ENCODE measurements at regions not wholly inside any gene's neighbourhood (a gene's known extent, or its start where the extent isn't known, plus 50 kb on each side); places are given as distances from the start of the nearest gene placed in this dataset.

- no peak for TF ChIP-seq CTCF (IDR thresholded peaks at IDR 0.05; ENCODE audit: poor library complexity, severe bottlenecking)
- ATAC-seq (ENCODE audit: low read depth), result 0 out of 3 replicates have a peak, but pooled peaks have one; percentile 38
Observed at GRCh38 chr9:129262261-129262660, 84.2 kb upstream of the IER5L start.

GRCh38 chr9:129259375-129259774 lies 81.3 kb upstream of the IER5L start:
- DNase-seq (ENCODE audit: low spot score), result peak; percentile 7

More at GRCh38 chr9:129262261-129262660, 84.2 kb upstream of the IER5L start:
- Histone ChIP-seq H3K27ac (ENCODE audit: poor library complexity, severe bottlenecking) (no peak overlapping the region), H3K27me3 (ENCODE audit: insufficient read depth, poor library complexity, severe bottlenecking) (no peaks in the 10 kb centered on the region), H3K9me3 (ENCODE audit: severe bottlenecking) (no peaks in the 10 kb centered on the region), H3K4me3 (ENCODE audit: severe bottlenecking) (no peak overlapping the region), H3K36me3 (ENCODE audit: low read depth) (no peaks in the 10 kb centered on the region), H3K4me1 (ENCODE audit: insufficient read depth, poor library complexity, severe bottlenecking) (no peaks in the 10 kb centered on the region)
- DNase-seq (ENCODE audit: low spot score), result peak; percentile 40

GRCh38 chr9:129258823-129259301 lies 80.8 kb upstream of the IER5L start:
- ATAC-seq (ENCODE audit: low read depth), result peak; percentile 42
- Histone ChIP-seq H3K27ac (ENCODE audit: poor library complexity, severe bottlenecking) (no peak overlapping the region), H3K4me1 (ENCODE audit: insufficient read depth, poor library complexity, severe bottlenecking) (no peaks in the 10 kb centered on the region), H3K9me3 (ENCODE audit: severe bottlenecking) (no peaks in the 10 kb centered on the region), H3K27me3 (ENCODE audit: insufficient read depth, poor library complexity, severe bottlenecking) (no peaks in the 10 kb centered on the region), H3K36me3 (ENCODE audit: low read depth) (no peaks in the 10 kb centered on the region), H3K4me3 (ENCODE audit: severe bottlenecking) (peak overlapping the region; percentile 17)
- TF ChIP-seq CTCF (IDR thresholded peaks at IDR 0.05; ENCODE audit: poor library complexity, severe bottlenecking), result no peak
- peak; percentile 51 for DNase-seq (ENCODE audit: low spot score)

More at GRCh38 chr9:129259375-129259774, 81.3 kb upstream of the IER5L start:
- no peak overlapping the region for H3K27ac ChIP-seq (ENCODE audit: poor library complexity, severe bottlenecking)
- TF ChIP-seq CTCF (IDR thresholded peaks at IDR 0.05; ENCODE audit: poor library complexity, severe bottlenecking), result no peak
- H3K36me3 ChIP-seq (ENCODE audit: low read depth), result no peaks in the 10 kb centered on the region
- no peaks in the 10 kb centered on the region for H3K9me3 ChIP-seq (ENCODE audit: severe bottlenecking)
- no peak overlapping the region for H3K4me3 ChIP-seq (ENCODE audit: severe bottlenecking)
- no peaks in the 10 kb centered on the region for H3K4me1 ChIP-seq (ENCODE audit: insufficient read depth, poor library complexity, severe bottlenecking)
- H3K27me3 ChIP-seq (ENCODE audit: insufficient read depth, poor library complexity, severe bottlenecking), result no peaks in the 10 kb centered on the region
- no peak for ATAC-seq (ENCODE audit: low read depth)

- H3K9me3 ChIP-seq (ENCODE audit: severe bottlenecking), result no peaks in the 10 kb centered on the region
- DNase-seq (ENCODE audit: low spot score) (peak; percentile 93), ATAC-seq (ENCODE audit: low read depth) (peak; percentile 85)
- no peaks in the 10 kb centered on the region for H3K36me3 ChIP-seq (ENCODE audit: low read depth)
- no peak for TF ChIP-seq CTCF (IDR thresholded peaks at IDR 0.05; ENCODE audit: poor library complexity, severe bottlenecking)
- H3K27ac ChIP-seq (ENCODE audit: poor library complexity, severe bottlenecking), result no peak overlapping the region
- no peaks in the 10 kb centered on the region for H3K4me1 ChIP-seq (ENCODE audit: insufficient read depth, poor library complexity, severe bottlenecking)
- peak overlapping the region; percentile 17 for H3K4me3 ChIP-seq (ENCODE audit: severe bottlenecking)
- no peaks in the 10 kb centered on the region for H3K27me3 ChIP-seq (ENCODE audit: insufficient read depth, poor library complexity, severe bottlenecking)
Observed at GRCh38 chr9:129258124-129258822, 80.2 kb upstream of the IER5L start.

All from RWPE2 (cell line).